HEK293 (cell line): ENCODE measurements at regions not wholly inside any gene's neighbourhood (a gene's known extent, or its start where the extent isn't known, plus 50 kb on each side); places are given as distances from the start of the nearest gene placed in this dataset.

Experiments
- CTCF ChIA-PET: fragments of 350-600 bp; formaldehyde crosslinking; extraction: SDS; loops from one replicate; lab custom pipeline; 2021; ENCODE audit warnings: antibody characterized with exemption; lab: Yijun Ruan, JAX
- POLR2A ChIA-PET: fragments of 300-600 bp; formaldehyde crosslinking; extraction: SDS; loops from one replicate; lab custom pipeline; 2020; ENCODE audit warnings: antibody characterized with exemption, inconsistent platforms; lab: Yijun Ruan, JAX
- H3K27ac ChIP-seq: fragments of 200-500 bp; sonication (Bioruptor generic); 2 replicates; pipeline ENCODE4 v1.5.1; 2014; ENCODE audit warnings: low read depth, low read length, control low read depth, inconsistent platforms; ENCODE audit errors: extremely low read depth
- H3K36me3 ChIP-seq, 2 experiments: fragments of 200-500 bp in 1 of 2; sonication (Bioruptor generic) in 1 of 2; 1 replicate in 1 of 2; 2 replicates in 1 of 2; pipeline ENCODE4 v1.5.1; 2014 to 2017; ENCODE audit warnings: inconsistent platforms in 2 of 2, low read length in 2 of 2; ENCODE audit not compliant: control insufficient read depth in 2 of 2, insufficient read depth in 1 of 2
- H3K4me1 ChIP-seq: fragments of 200-500 bp; sonication (Bioruptor generic); 2 replicates; pipeline ENCODE4 v1.5.1; 2014; ENCODE audit warnings: mild to moderate bottlenecking, low read length, inconsistent platforms; ENCODE audit not compliant: control insufficient read depth, insufficient read depth
- H3K4me3 ChIP-seq: 2 replicates; pipeline ENCODE4 v1.5.1; 2011; ENCODE audit warnings: low read depth, mild to moderate bottlenecking, control low read depth, low read length, moderate library complexity
- H3K9me3 ChIP-seq: fragments of 200-500 bp; sonication (Bioruptor generic); 2 replicates; pipeline ENCODE4 v1.5.1; 2014; ENCODE audit warnings: low read depth, low read length, inconsistent platforms; ENCODE audit not compliant: control insufficient read depth, insufficient read depth
- BCL11B ChIP-seq: fragments of 450-650 bp; formaldehyde crosslinking; IDR thresholded peaks from 2 replicates; pipeline ENCODE4 v1.5.1; 2016; ENCODE audit warnings: low read depth, missing biosample characterization, missing genetic modification characterization
- IKZF3 ChIP-seq: fragments of 450-650 bp; IDR thresholded peaks from 2 replicates; pipeline ENCODE4 v1.5.0; 2018; ENCODE audit warnings: missing biosample characterization, mild to moderate bottlenecking, missing genetic modification characterization, moderate library complexity
- PRDM1 ChIP-seq: fragments of 450-650 bp; formaldehyde crosslinking; IDR thresholded peaks from 2 replicates; pipeline ENCODE4; 2016; ENCODE audit warnings: missing biosample characterization, missing genetic modification characterization
- ZEB2 ChIP-seq: fragments of 450-650 bp; formaldehyde crosslinking; IDR thresholded peaks from 2 replicates; pipeline ENCODE4 v1.5.1; 2016; ENCODE audit warnings: missing biosample characterization, missing genetic modification characterization
- ZFP37 ChIP-seq: fragments of 450-650 bp; formaldehyde crosslinking; IDR thresholded peaks from 2 replicates; pipeline ENCODE4 v1.5.1; 2016; ENCODE audit warnings: missing biosample characterization, missing genetic modification characterization
- ZNF114 ChIP-seq: fragments of 450-650 bp; formaldehyde crosslinking; IDR thresholded peaks from 2 replicates; pipeline ENCODE4 v1.5.0; 2017; ENCODE audit warnings: missing biosample characterization, missing genetic modification characterization
- ZNF133 ChIP-seq: fragments of 450-650 bp; formaldehyde crosslinking; IDR thresholded peaks from 2 replicates; pipeline ENCODE4 v1.5.1; 2016; ENCODE audit warnings: missing biosample characterization, missing genetic modification characterization
- ZNF16 ChIP-seq: fragments of 450-650 bp; formaldehyde crosslinking; IDR thresholded peaks from 2 replicates; pipeline ENCODE4 v1.5.1; 2016; ENCODE audit warnings: low read depth, missing biosample characterization, missing genetic modification characterization
- ZNF239 ChIP-seq: fragments of 450-650 bp; formaldehyde crosslinking; IDR thresholded peaks from 2 replicates; pipeline ENCODE4 v1.5.1; 2016; ENCODE audit warnings: missing biosample characterization, missing genetic modification characterization
- ZNF302 ChIP-seq: fragments of 450-650 bp; formaldehyde crosslinking; IDR thresholded peaks from 2 replicates; pipeline ENCODE4 v1.5.1; 2016; ENCODE audit warnings: missing biosample characterization, missing genetic modification characterization, low read depth
- ZNF324 ChIP-seq: fragments of 450-650 bp; formaldehyde crosslinking; IDR thresholded peaks from 2 replicates; pipeline ENCODE4 v1.5.1; 2016; ENCODE audit warnings: missing biosample characterization, missing genetic modification characterization
- ZNF404 ChIP-seq: fragments of 450-650 bp; formaldehyde crosslinking; IDR thresholded peaks from 2 replicates; pipeline ENCODE4 v1.5.1; 2017; ENCODE audit warnings: missing biosample characterization, missing genetic modification characterization
- ZNF423 ChIP-seq: fragments of 450-650 bp; formaldehyde crosslinking; IDR thresholded peaks from 2 replicates; pipeline ENCODE4 v1.5.1; 2016; ENCODE audit warnings: missing biosample characterization, missing genetic modification characterization
- ZNF501 ChIP-seq: fragments of 450-650 bp; formaldehyde crosslinking; IDR thresholded peaks from 2 replicates; pipeline ENCODE4 v1.5.1; 2016; ENCODE audit warnings: missing biosample characterization, missing genetic modification characterization
- ZNF514 ChIP-seq: fragments of 450-650 bp; formaldehyde crosslinking; IDR thresholded peaks from 2 replicates; pipeline ENCODE4 v1.5.1; 2016; ENCODE audit warnings: missing biosample characterization, missing genetic modification characterization
- ZNF549 ChIP-seq: fragments of 450-650 bp; IDR thresholded peaks from 2 replicates; pipeline ENCODE4 v1.5.1; 2018; ENCODE audit warnings: missing biosample characterization, missing genetic modification characterization, mild to moderate bottlenecking, inconsistent platforms, moderate library complexity
- ZNF664 ChIP-seq: fragments of 450-650 bp; formaldehyde crosslinking; IDR thresholded peaks from 2 replicates; pipeline ENCODE4 v1.5.1; 2016; ENCODE audit warnings: missing biosample characterization, missing genetic modification characterization
- ZNF791 ChIP-seq: fragments of 450-650 bp; formaldehyde crosslinking; IDR thresholded peaks from 2 replicates; pipeline ENCODE4 v1.5.1; 2016; ENCODE audit warnings: missing biosample characterization, missing genetic modification characterization
- ZNF830 ChIP-seq: fragments of 450-650 bp; IDR thresholded peaks from 2 replicates; pipeline ENCODE4 v1.5.0; 2018; ENCODE audit warnings: missing biosample characterization, missing genetic modification characterization, low read depth, mild to moderate bottlenecking, moderate library complexity
- ZNF837 ChIP-seq: fragments of 450-650 bp; formaldehyde crosslinking; IDR thresholded peaks from 2 replicates; pipeline ENCODE4 v1.5.1; 2016; ENCODE audit warnings: missing biosample characterization, missing genetic modification characterization
- TF ChIP-seq, protein P1 (sequence below): fragments of 450-650 bp; IDR thresholded peaks from 2 replicates; pipeline ENCODE4 v1.5.1; 2018; ENCODE audit warnings: missing biosample characterization, missing genetic modification characterization
- TF ChIP-seq, protein P2 (sequence below): fragments of 450-650 bp; formaldehyde crosslinking; IDR thresholded peaks from 2 replicates; pipeline ENCODE4 v1.5.1; 2016; ENCODE audit warnings: missing biosample characterization, missing genetic modification characterization
- TF ChIP-seq, protein P3 (sequence below): fragments of 450-650 bp; formaldehyde crosslinking; IDR thresholded peaks from 2 replicates; pipeline ENCODE4 v1.5.1; 2017; ENCODE audit warnings: missing biosample characterization, missing genetic modification characterization
- TF ChIP-seq, protein P4 (sequence below): fragments of 450-650 bp; formaldehyde crosslinking; conservative IDR thresholded peaks from 2 replicates; pipeline ENCODE4 v1.5.1; 2016; ENCODE audit warnings: low read depth, missing biosample characterization, missing genetic modification characterization
- TF ChIP-seq, protein P5 (sequence below): fragments of 450-650 bp; formaldehyde crosslinking; IDR thresholded peaks from 2 replicates; pipeline ENCODE4 v1.5.1; 2016; ENCODE audit warnings: missing biosample characterization, missing genetic modification characterization

DNA sequence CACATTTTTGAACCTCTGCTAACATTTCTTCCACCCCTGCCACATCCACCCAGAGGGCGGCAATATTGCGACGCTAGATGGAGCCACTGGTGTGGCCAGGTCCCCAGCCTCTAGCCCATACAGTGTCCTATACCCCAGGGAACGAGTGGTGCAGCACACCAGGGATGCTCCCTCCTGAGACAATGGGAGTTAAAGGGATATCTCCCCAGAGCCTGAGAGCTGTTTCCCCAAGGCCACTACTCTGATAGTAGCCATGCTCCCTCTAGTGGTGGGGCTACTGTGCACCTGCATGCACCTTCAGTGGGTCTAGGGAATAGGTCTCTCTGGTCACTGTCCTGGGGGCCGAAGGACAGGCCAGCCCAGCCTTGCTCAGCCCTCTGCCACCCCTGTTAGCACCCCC, 336.4 kb upstream of the FSHR start (continued):
- TF ChIP-seq, protein P1, sequence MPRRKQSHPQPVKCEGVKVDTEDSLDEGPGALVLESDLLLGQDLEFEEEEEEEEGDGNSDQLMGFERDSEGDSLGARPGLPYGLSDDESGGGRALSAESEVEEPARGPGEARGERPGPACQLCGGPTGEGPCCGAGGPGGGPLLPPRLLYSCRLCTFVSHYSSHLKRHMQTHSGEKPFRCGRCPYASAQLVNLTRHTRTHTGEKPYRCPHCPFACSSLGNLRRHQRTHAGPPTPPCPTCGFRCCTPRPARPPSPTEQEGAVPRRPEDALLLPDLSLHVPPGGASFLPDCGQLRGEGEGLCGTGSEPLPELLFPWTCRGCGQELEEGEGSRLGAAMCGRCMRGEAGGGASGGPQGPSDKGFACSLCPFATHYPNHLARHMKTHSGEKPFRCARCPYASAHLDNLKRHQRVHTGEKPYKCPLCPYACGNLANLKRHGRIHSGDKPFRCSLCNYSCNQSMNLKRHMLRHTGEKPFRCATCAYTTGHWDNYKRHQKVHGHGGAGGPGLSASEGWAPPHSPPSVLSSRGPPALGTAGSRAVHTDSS (tag by site-specific recombination) = no peak
- no peak for TF ChIP-seq ZNF133 (tag by site-specific recombination)
- no peak for TF ChIP-seq ZNF514
- TF ChIP-seq ZNF16 = no peak
- no peak for TF ChIP-seq ZNF404
- TF ChIP-seq ZNF114 (tag by site-specific recombination) = no peak
- no peak for TF ChIP-seq BCL11B (tag by site-specific recombination)
- TF ChIP-seq ZNF830 (tag by site-specific recombination) = no peak
- no peak for TF ChIP-seq ZNF837
- TF ChIP-seq, all 188 proteins: peak for 0

DNA sequence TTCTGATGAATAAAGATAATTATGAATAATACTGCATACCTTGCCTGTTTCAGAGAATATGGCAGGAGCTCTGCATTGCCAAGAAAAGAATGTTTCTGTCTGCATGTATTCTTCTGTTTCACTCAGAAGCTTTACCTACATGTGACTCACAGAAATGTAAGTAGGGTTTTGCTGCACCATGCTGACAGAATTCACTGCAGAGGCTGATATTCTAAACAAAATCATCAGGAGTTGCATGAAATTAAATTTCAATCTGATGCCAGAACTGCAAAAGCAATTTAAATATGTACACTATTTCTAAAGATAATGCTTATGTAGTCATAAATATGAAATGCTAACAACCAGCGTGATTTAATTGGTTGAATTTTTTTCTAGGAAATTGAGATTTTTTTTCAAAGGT, 332.8 kb upstream of the FSHR start:
- ChIA-PET POLR2A (no interaction called here), CTCF (no interaction called here)
- no peaks in the 10 kb centered on the region for H3K4me1 ChIP-seq
- H3K36me3 ChIP-seq = no peaks in the 10 kb centered on the region
- TF ChIP-seq ZNF549 = no peak
- no peak overlapping the region for H3K27ac ChIP-seq
- H3K9me3 ChIP-seq = no peaks in the 10 kb centered on the region
- H3K4me3 ChIP-seq = no peak overlapping the region

DNA sequence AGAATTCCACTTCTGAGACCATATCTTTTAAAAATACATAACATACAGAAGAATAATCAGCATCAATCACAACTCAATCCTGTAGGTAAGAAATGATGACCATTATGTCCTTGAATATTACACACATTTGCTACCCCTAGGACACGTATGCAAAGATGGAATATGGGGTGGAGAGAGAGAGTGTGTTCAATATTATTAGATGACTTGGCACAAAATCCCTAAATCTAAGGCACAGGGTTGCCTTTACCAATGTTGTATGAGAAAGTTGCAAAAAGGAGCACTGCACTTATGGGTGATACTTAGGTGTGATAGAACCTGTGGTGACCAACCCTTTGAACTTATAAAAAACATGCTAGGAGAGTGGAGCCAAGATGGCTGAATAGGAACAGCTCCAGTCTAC, 326.2 kb upstream of the FSHR start:
- no peaks in the 10 kb centered on the region for H3K9me3 ChIP-seq
- ChIA-PET CTCF (no interaction called here), POLR2A (no interaction called here)
- no peak overlapping the region for H3K4me3 ChIP-seq
- H3K36me3 ChIP-seq = no peaks in the 10 kb centered on the region
- TF ChIP-seq IKZF3 (tag by site-specific recombination) = no peak
- no peak for TF ChIP-seq ZNF837
- no peak for TF ChIP-seq PRDM1 (tag by site-specific recombination)
- TF ChIP-seq, protein P2, sequence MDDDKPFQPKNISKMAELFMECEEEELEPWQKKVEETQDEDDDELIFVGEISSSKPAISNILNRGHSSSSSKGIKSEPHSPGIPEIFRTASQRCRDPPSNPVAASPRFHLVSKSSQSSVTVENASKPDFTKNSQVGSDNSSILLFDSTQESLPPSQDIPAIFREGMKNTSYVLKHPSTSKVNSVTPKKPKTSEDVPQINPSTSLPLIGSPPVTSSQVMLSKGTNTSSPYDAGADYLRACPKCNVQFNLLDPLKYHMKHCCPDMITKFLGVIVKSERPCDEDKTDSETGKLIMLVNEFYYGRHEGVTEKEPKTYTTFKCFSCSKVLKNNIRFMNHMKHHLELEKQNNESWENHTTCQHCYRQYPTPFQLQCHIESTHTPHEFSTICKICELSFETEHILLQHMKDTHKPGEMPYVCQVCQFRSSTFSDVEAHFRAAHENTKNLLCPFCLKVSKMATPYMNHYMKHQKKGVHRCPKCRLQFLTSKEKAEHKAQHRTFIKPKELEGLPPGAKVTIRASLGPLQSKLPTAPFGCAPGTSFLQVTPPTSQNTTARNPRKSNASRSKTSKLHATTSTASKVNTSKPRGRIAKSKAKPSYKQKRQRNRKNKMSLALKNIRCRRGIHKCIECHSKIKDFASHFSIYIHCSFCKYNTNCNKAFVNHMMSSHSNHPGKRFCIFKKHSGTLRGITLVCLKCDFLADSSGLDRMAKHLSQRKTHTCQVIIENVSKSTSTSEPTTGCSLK = no peak
- no peak for TF ChIP-seq ZNF423 (tag by site-specific recombination)
- TF ChIP-seq ZNF302 (tag by site-specific recombination) = no peak
- TF ChIP-seq, protein P3, sequence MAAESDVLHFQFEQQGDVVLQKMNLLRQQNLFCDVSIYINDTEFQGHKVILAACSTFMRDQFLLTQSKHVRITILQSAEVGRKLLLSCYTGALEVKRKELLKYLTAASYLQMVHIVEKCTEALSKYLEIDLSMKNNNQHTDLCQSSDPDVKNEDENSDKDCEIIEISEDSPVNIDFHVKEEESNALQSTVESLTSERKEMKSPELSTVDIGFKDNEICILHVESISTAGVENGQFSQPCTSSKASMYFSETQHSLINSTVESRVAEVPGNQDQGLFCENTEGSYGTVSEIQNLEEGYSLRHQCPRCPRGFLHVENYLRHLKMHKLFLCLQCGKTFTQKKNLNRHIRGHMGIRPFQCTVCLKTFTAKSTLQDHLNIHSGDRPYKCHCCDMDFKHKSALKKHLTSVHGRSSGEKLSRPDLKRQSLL (tag by site-specific recombination) = no peak
- no peak for TF ChIP-seq ZNF501
- no peak for TF ChIP-seq ZNF791 (tag by site-specific recombination)
- no peak for TF ChIP-seq ZFP37 (tag by site-specific recombination)
- TF ChIP-seq ZNF239 = no peak
- no peak for TF ChIP-seq ZEB2 (tag by site-specific recombination)
- TF ChIP-seq ZNF664 (tag by site-specific recombination) = no peak
- TF ChIP-seq, protein P4, sequence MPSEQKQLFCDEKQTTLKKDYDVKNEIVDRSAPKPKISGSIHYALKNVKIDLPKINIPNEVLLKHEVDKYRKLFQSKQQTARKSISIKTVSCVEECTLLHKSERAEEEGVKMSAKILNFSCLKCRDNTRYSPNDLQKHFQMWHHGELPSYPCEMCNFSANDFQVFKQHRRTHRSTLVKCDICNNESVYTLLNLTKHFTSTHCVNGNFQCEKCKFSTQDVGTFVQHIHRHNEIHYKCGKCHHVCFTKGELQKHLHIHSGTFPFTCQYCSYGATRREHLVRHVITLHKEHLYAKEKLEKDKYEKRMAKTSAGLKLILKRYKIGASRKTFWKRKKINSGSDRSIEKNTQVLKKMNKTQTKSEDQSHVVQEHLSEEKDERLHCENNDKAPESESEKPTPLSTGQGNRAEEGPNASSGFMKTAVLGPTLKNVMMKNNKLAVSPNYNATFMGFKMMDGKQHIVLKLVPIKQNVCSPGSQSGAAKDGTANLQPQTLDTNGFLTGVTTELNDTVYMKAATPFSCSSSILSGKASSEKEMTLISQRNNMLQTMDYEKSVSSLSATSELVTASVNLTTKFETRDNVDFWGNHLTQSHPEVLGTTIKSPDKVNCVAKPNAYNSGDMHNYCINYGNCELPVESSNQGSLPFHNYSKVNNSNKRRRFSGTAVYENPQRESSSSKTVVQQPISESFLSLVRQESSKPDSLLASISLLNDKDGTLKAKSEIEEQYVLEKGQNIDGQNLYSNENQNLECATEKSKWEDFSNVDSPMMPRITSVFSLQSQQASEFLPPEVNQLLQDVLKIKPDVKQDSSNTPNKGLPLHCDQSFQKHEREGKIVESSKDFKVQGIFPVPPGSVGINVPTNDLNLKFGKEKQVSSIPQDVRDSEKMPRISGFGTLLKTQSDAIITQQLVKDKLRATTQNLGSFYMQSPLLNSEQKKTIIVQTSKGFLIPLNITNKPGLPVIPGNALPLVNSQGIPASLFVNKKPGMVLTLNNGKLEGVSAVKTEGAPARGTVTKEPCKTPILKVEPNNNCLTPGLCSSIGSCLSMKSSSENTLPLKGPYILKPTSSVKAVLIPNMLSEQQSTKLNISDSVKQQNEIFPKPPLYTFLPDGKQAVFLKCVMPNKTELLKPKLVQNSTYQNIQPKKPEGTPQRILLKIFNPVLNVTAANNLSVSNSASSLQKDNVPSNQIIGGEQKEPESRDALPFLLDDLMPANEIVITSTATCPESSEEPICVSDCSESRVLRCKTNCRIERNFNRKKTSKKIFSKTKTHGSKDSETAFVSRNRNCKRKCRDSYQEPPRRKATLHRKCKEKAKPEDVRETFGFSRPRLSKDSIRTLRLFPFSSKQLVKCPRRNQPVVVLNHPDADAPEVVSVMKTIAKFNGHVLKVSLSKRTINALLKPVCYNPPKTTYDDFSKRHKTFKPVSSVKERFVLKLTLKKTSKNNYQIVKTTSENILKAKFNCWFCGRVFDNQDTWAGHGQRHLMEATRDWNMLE (tag by site-specific recombination) = no peak
- TF ChIP-seq, protein P5, sequence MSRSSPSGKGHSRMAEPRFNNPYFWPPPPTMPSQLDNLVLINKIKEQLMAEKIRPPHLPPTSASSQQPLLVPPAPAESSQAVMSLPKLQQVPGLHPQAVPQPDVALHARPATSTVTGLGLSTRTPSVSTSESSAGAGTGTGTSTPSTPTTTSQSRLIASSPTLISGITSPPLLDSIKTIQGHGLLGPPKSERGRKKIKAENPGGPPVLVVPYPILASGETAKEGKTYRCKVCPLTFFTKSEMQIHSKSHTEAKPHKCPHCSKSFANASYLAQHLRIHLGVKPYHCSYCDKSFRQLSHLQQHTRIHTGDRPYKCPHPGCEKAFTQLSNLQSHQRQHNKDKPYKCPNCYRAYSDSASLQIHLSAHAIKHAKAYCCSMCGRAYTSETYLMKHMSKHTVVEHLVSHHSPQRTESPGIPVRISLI (tag by site-specific recombination) = no peak
- no peak for TF ChIP-seq ZNF324 (tag by site-specific recombination)
- H3K4me1 ChIP-seq = no peaks in the 10 kb centered on the region
- H3K27ac ChIP-seq = no peak overlapping the region
